NT2/D1 (cell line): ENCODE measurements at regions not wholly inside any gene's neighbourhood (a gene's known extent, or its start where the extent isn't known, plus 50 kb on each side); places are given as distances from the start of the nearest gene placed in this dataset.
"Not testable (repeated sequence)": the region's sequence is repeated elsewhere in the genome, so short reads cannot be mapped to it uniquely, and the experiment has no call there.

Experiments used
- DNase-seq: peaks from one replicate; pipeline ENCODE4 v3.0.0-alpha.2; 2011; ENCODE audit warnings: low read depth, low spot score
- H3K27me3 ChIP-seq: 2 replicates; pipeline ENCODE4 v1.6.0; 2011; ENCODE audit warnings: mild to moderate bottlenecking; ENCODE audit not compliant: insufficient read length, insufficient read depth
- H3K36me3 ChIP-seq: 2 replicates; pipeline ENCODE4 v1.6.1; 2011; ENCODE audit warnings: mild to moderate bottlenecking, low read length, mixed read lengths; ENCODE audit not compliant: insufficient read depth, insufficient read length
- H3K4me1 ChIP-seq: 2 replicates; pipeline ENCODE4 v1.5.1; 2011; ENCODE audit not compliant: insufficient read depth, insufficient read length
- H3K4me3 ChIP-seq: 2 replicates; pipeline ENCODE4 v1.5.1; 2011; ENCODE audit warnings: low read depth; ENCODE audit not compliant: insufficient read length
- H3K9ac ChIP-seq: 2 replicates; pipeline ENCODE4 v1.6.0; 2011; ENCODE audit warnings: low read depth; ENCODE audit not compliant: insufficient read length
- H3K9me3 ChIP-seq: 2 replicates; pipeline ENCODE4 v1.5.1; 2011; ENCODE audit warnings: mild to moderate bottlenecking, low read length; ENCODE audit not compliant: insufficient read depth
- SUZ12 ChIP-seq: IDR thresholded peaks from 2 replicates; pipeline ENCODE4 v1.6.1; 2011; ENCODE audit not compliant: insufficient read length, insufficient read depth; ENCODE audit errors: extremely low read depth
- YY1 ChIP-seq: IDR thresholded peaks from 2 replicates; pipeline ENCODE4 v1.6.1; 2011; ENCODE audit not compliant: insufficient read length, insufficient read depth
- ZNF274 ChIP-seq: IDR thresholded peaks from 2 replicates; pipeline ENCODE4 v1.6.1; 2011; ENCODE audit warnings: mild to moderate bottlenecking, low read depth, low read length

- Histone ChIP-seq H3K9me3 (no peaks in the 10 kb centered on the region), H3K36me3 (no peaks in the 10 kb centered on the region), H3K27me3 (no peaks in the 10 kb centered on the region), H3K4me3 (no peak overlapping the region), H3K4me1 (no peaks in the 10 kb centered on the region), H3K9ac (no peak overlapping the region)
- no peak for TF ChIP-seq ZNF274
- no peak for TF ChIP-seq YY1
- no peak for TF ChIP-seq SUZ12
- DNase-seq = no peak
These were observed 481.9 kb upstream of the SPRED2 start for GRCh38 chr2:65914244-65914786.

GRCh38 chr2:65913813-65914212 lies 481.4 kb upstream of the SPRED2 start:
- Histone ChIP-seq H3K9me3 (no peaks in the 10 kb centered on the region), H3K9ac (no peak overlapping the region), H3K36me3 (no peaks in the 10 kb centered on the region), H3K4me3 (no peak overlapping the region), H3K4me1 (no peaks in the 10 kb centered on the region), H3K27me3 (no peaks in the 10 kb centered on the region)
- TF ChIP-seq SUZ12 (no peak), ZNF274 (no peak), YY1 (no peak)
- DNase-seq = no peak

- no peak for DNase-seq
- no peaks in the 10 kb centered on the region for H3K27me3 ChIP-seq
- no peaks in the 10 kb centered on the region for H3K36me3 ChIP-seq
These were observed 469.4 kb upstream of the SPRED2 start for GRCh38 chr2:65901756-65902155.

GRCh38 chr2:65896446-65896845 lies 464.0 kb upstream of the SPRED2 start:
- Histone ChIP-seq H3K4me3 (no peak overlapping the region), H3K9me3 (no peaks in the 10 kb centered on the region), H3K27me3 (no peaks in the 10 kb centered on the region), H3K4me1 (no peaks in the 10 kb centered on the region), H3K36me3 (no peaks in the 10 kb centered on the region), H3K9ac (no peak overlapping the region)
- DNase-seq = no peak
- TF ChIP-seq ZNF274 = no peak
- no peak for TF ChIP-seq SUZ12
- TF ChIP-seq YY1 = no peak

More at GRCh38 chr2:65901756-65902155, 469.4 kb upstream of the SPRED2 start:
- TF ChIP-seq YY1 (no peak), ZNF274 (no peak), SUZ12 (no peak)
- no peak overlapping the region for H3K9ac ChIP-seq
- H3K4me3 ChIP-seq = no peak overlapping the region
- no peaks in the 10 kb centered on the region for H3K4me1 ChIP-seq
- H3K9me3 ChIP-seq = no peaks in the 10 kb centered on the region

- H3K27me3 ChIP-seq = not testable (repeated sequence)
These were observed 457.7 kb upstream of the SPRED2 start for GRCh38 chr2:65890131-65890530.

GRCh38 chr2:65885266-65885665 lies 452.9 kb upstream of the SPRED2 start:
- no peak for DNase-seq
- H3K9me3 ChIP-seq = peaks cover 11% of the 10 kb centered on the region; the same call in 1 of the 2 replicates
- no peak overlapping the region for H3K4me3 ChIP-seq
- no peak overlapping the region for H3K9ac ChIP-seq
- TF ChIP-seq SUZ12 (no peak), YY1 (no peak), ZNF274 (no peak)
- H3K36me3 ChIP-seq = no peaks in the 10 kb centered on the region
- no peaks in the 10 kb centered on the region for H3K27me3 ChIP-seq
- H3K4me1 ChIP-seq = peaks cover 3% of the 10 kb centered on the region

More at GRCh38 chr2:65890131-65890530, 457.7 kb upstream of the SPRED2 start:
- not testable (repeated sequence) for H3K4me1 ChIP-seq, H3K4me3 ChIP-seq, H3K36me3 ChIP-seq, H3K9ac ChIP-seq
- peak; percentile 16 for DNase-seq
- peaks cover 11% of the 10 kb centered on the region; the same call in 1 of the 2 replicates for H3K9me3 ChIP-seq

GRCh38 chr2:65881592-65881991 lies 449.2 kb upstream of the SPRED2 start:
- Histone ChIP-seq H3K9me3 (no peaks in the 10 kb centered on the region), H3K4me3 (no peak overlapping the region), H3K36me3 (no peaks in the 10 kb centered on the region), H3K27me3 (no peaks in the 10 kb centered on the region), H3K4me1 (no peaks in the 10 kb centered on the region), H3K9ac (no peak overlapping the region)
- no peak for TF ChIP-seq SUZ12
- no peak for TF ChIP-seq YY1
- no peak for TF ChIP-seq ZNF274
- no peak for DNase-seq
